ENCODE measurements at regions not wholly inside any gene's neighbourhood (a gene's known extent, or its start where the extent isn't known, plus 50 kb on each side); places are given as distances from the start of the nearest gene placed in this dataset.

GRCh38 chr16:77133706-77134105 lies 57.3 kb upstream of the MON1B start:
- no peak for TF ChIP-seq CTCF (IDR thresholded peaks at IDR 0.05)
- TF ChIP-seq POLR2A (IDR thresholded peaks at IDR 0.05), result no peak
- no peak for TF ChIP-seq EP300 (IDR thresholded peaks at IDR 0.05)
